ENCODE measurements at regions not wholly inside any gene's neighbourhood (a gene's known extent, or its start where the extent isn't known, plus 50 kb on each side); places are given as distances from the start of the nearest gene placed in this dataset.

DNA sequence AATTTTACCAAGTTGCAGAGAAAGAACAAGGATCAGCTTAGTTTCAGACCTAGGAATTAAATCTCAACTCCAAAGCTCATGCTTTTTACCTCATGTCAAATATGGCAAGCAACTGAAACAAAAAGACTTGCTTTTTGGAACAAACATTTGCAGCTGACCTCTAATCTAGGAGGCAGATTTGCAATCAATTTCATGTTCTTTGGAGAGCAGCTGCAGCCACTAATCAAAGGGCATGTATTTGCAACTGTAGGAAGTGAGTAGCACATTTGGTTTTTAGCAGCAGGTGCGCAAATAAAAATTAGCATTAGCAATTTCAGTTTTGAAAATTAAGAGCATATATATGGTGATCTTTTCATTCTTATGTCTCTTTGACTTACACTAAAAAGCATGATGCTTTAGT is 459.3 kb upstream of the SLC10A2 start:
- TF ChIP-seq CTCF (IDR thresholded peaks at IDR 0.05; ENCODE audit: low read depth, low read length), result no peak
- no peak for TF ChIP-seq POLR2A (IDR thresholded peaks at IDR 0.05; ENCODE audit: extremely low read depth, insufficient read length)
- TF ChIP-seq, protein P1, sequence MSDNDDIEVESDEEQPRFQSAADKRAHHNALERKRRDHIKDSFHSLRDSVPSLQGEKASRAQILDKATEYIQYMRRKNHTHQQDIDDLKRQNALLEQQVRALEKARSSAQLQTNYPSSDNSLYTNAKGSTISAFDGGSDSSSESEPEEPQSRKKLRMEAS (IDR thresholded peaks at IDR 0.05; ENCODE audit: low read depth, low read length), result no peak

All from NB4 (cell line).